ENCODE measurements at regions not wholly inside any gene's neighbourhood (a gene's known extent, or its start where the extent isn't known, plus 50 kb on each side); places are given as distances from the start of the nearest gene placed in this dataset.

GRCh38 chr11:38448284-38448683 lies 1850.2 kb upstream of the RAG2 start:
- no peak for DNase-seq (ENCODE audit: extremely low read depth, insufficient read length)

GRCh38 chr11:38446336-38446735 lies 1848.3 kb upstream of the RAG2 start:
- TF ChIP-seq CTCF (IDR thresholded peaks at IDR 0.05; ENCODE audit: insufficient read depth, low read length, poor library complexity, severe bottlenecking), result no peak

More at GRCh38 chr11:38448284-38448683, 1850.2 kb upstream of the RAG2 start:
- Histone ChIP-seq H3K36me3 (ENCODE audit: control insufficient read depth, insufficient read depth, low read length) (no peaks in the 10 kb centered on the region), H3K27me3 (replicated peaks; ENCODE audit: control insufficient read depth, insufficient read depth, low read length) (no peaks in the 10 kb centered on the region), H3K4me3 (replicated peaks; ENCODE audit: low read depth, low read length) (no peak overlapping the region)
- TF ChIP-seq CTCF (IDR thresholded peaks at IDR 0.05; ENCODE audit: insufficient read depth, low read length, poor library complexity, severe bottlenecking), result no peak

GRCh38 chr11:38438091-38438490 lies 1840.1 kb upstream of the RAG2 start:
- DNase-seq (ENCODE audit: extremely low read depth, insufficient read length), result no peak
- no peaks in the 10 kb centered on the region for H3K27me3 ChIP-seq (replicated peaks; ENCODE audit: control insufficient read depth, insufficient read depth, low read length)
- no peak for TF ChIP-seq CTCF (IDR thresholded peaks at IDR 0.05; ENCODE audit: insufficient read depth, low read length, poor library complexity, severe bottlenecking)
- no peak overlapping the region for H3K4me3 ChIP-seq (replicated peaks; ENCODE audit: low read depth, low read length)
- H3K36me3 ChIP-seq (ENCODE audit: control insufficient read depth, insufficient read depth, low read length), result no peaks in the 10 kb centered on the region

More at GRCh38 chr11:38446336-38446735, 1848.3 kb upstream of the RAG2 start:
- no peak for DNase-seq (ENCODE audit: extremely low read depth, insufficient read length)
- no peak overlapping the region for H3K4me3 ChIP-seq (replicated peaks; ENCODE audit: low read depth, low read length)
- H3K36me3 ChIP-seq (ENCODE audit: control insufficient read depth, insufficient read depth, low read length), result no peaks in the 10 kb centered on the region
- no peaks in the 10 kb centered on the region for H3K27me3 ChIP-seq (replicated peaks; ENCODE audit: control insufficient read depth, insufficient read depth, low read length)

GRCh38 chr11:38425578-38425977 lies 1827.5 kb upstream of the RAG2 start:
- Histone ChIP-seq H3K4me3 (replicated peaks; ENCODE audit: low read depth, low read length) (no peak overlapping the region), H3K27me3 (replicated peaks; ENCODE audit: control insufficient read depth, insufficient read depth, low read length) (no peaks in the 10 kb centered on the region), H3K36me3 (ENCODE audit: control insufficient read depth, insufficient read depth, low read length) (no peaks in the 10 kb centered on the region)
- no peak for DNase-seq (ENCODE audit: extremely low read depth, insufficient read length)
- TF ChIP-seq CTCF (IDR thresholded peaks at IDR 0.05; ENCODE audit: insufficient read depth, low read length, poor library complexity, severe bottlenecking), result no peak

- Histone ChIP-seq H3K27me3 (replicated peaks; ENCODE audit: control insufficient read depth, insufficient read depth, low read length) (no peaks in the 10 kb centered on the region), H3K36me3 (ENCODE audit: control insufficient read depth, insufficient read depth, low read length) (no peaks in the 10 kb centered on the region), H3K4me3 (replicated peaks; ENCODE audit: low read depth, low read length) (no peak overlapping the region)
- TF ChIP-seq CTCF (IDR thresholded peaks at IDR 0.05; ENCODE audit: insufficient read depth, low read length, poor library complexity, severe bottlenecking), result no peak
- no peak for DNase-seq (ENCODE audit: extremely low read depth, insufficient read length)
Measured at GRCh38 chr11:38423042-38423441, 1825.0 kb upstream of the RAG2 start.

GRCh38 chr11:38416141-38416540 lies 1818.1 kb upstream of the RAG2 start:
- no peak overlapping the region for H3K4me3 ChIP-seq (replicated peaks; ENCODE audit: low read depth, low read length)
- H3K36me3 ChIP-seq (ENCODE audit: control insufficient read depth, insufficient read depth, low read length), result no peaks in the 10 kb centered on the region
- DNase-seq (ENCODE audit: extremely low read depth, insufficient read length), result no peak
- TF ChIP-seq CTCF (IDR thresholded peaks at IDR 0.05; ENCODE audit: insufficient read depth, low read length, poor library complexity, severe bottlenecking), result no peak
- no peaks in the 10 kb centered on the region for H3K27me3 ChIP-seq (replicated peaks; ENCODE audit: control insufficient read depth, insufficient read depth, low read length)

Measured in GM06990 (cell line).